Ovary (tissue), 3 donors: ENCODE measurements at regions not wholly inside any gene's neighbourhood (a gene's known extent, or its start where the extent isn't known, plus 50 kb on each side); places are given as distances from the start of the nearest gene placed in this dataset.

Experiments used
- POLR2A ChIP-seq: fragments of 450-650 bp; IDR thresholded peaks from one replicate; pipeline ENCODE4 v1.6.1; 2017; ENCODE audit warnings: antibody characterized with exemption, mild to moderate bottlenecking, moderate library complexity
- TF ChIP-seq, protein P1 (sequence below), 3 donors: fragments of 450-650 bp in 2 of 3; fragments of 200-600 bp in 1 of 3; IDR thresholded peaks; one replicate each; pipeline versions ENCODE4 v1.5.1 to v1.8.0; 2016 to 2022; ENCODE audit warnings: antibody characterized with exemption in 3 of 3, mild to moderate bottlenecking in 1 of 3
- donor health status: DM: no; HTN: no; CAD: no.

DNA sequence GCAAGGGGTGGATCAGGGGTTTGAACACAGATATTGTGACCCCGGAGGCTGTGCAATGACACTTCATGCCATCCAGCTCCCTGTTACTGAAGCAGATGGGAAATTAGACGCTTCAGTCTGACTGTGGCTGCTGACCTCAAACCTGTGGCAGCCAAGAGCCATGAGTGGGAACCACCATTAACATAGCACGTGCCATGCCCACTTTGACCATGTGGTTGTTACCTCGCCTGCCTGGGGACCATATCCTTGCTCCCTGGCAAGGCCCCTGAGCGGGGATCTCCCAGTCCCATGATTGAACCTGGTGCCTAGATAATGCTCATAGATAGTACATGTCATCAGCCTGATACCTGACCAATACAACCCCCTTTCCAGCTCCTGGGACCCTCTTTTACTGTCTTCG is 68.9 kb downstream of the CYP26B1 start:
- TF ChIP-seq, protein P1, sequence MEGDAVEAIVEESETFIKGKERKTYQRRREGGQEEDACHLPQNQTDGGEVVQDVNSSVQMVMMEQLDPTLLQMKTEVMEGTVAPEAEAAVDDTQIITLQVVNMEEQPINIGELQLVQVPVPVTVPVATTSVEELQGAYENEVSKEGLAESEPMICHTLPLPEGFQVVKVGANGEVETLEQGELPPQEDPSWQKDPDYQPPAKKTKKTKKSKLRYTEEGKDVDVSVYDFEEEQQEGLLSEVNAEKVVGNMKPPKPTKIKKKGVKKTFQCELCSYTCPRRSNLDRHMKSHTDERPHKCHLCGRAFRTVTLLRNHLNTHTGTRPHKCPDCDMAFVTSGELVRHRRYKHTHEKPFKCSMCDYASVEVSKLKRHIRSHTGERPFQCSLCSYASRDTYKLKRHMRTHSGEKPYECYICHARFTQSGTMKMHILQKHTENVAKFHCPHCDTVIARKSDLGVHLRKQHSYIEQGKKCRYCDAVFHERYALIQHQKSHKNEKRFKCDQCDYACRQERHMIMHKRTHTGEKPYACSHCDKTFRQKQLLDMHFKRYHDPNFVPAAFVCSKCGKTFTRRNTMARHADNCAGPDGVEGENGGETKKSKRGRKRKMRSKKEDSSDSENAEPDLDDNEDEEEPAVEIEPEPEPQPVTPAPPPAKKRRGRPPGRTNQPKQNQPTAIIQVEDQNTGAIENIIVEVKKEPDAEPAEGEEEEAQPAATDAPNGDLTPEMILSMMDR (IDR thresholded peaks at IDR 0.05) = no peak
- no peak for TF ChIP-seq POLR2A
